ENCODE measurements at regions not wholly inside any gene's neighbourhood (a gene's known extent, or its start where the extent isn't known, plus 50 kb on each side); places are given as distances from the start of the nearest gene placed in this dataset.

DNA sequence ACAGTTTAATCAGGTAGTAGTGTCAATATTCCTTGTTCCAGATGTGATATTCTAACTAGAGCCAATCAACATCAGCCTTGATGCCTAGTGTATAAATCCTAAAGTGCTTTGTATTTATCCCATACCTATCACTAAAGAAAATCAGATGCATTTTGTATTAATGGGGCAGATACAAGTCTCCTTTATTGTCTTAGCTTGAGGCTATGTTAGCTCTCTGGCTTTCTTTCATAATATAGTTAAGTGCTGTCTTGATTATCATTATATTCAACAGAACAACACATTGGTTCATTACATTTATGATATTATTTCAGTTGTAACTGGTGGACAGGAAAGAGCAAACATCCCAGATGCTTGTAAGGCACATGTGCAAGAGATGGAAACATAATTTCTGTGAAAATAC lies 338.8 kb downstream of the PLA2G4A start:
- no peak for TF ChIP-seq CTCF (IDR thresholded peaks at IDR 0.05; ENCODE audit: low read depth, low read length)
- no peak for TF ChIP-seq EZH2phosphoT487 (IDR thresholded peaks at IDR 0.05; ENCODE audit: low read depth)

All from OCI-LY3 (cell line).